Ascending aorta (tissue), 2 donors: ENCODE measurements at regions not wholly inside any gene's neighbourhood (a gene's known extent, or its start where the extent isn't known, plus 50 kb on each side); places are given as distances from the start of the nearest gene placed in this dataset.

Experiments used
- DNase-seq, 2 donors: peaks; one replicate each; pipeline ENCODE4 v3.0.0-alpha.2; 2019; ENCODE audit warnings: low spot score in 2 of 2
- H3K27ac ChIP-seq, 2 donors: fragments of 200-600 bp; sonication (generic); one replicate each; pipeline ENCODE4 v1.5.1; 2016 to 2017; ENCODE audit warnings: mild to moderate bottlenecking in 1 of 2
- H3K27me3 ChIP-seq: fragments of 200-600 bp; sonication (generic); one replicate; pipeline ENCODE4 v1.5.1; 2017
- H3K36me3 ChIP-seq, 2 donors: fragments of 200-600 bp; sonication (generic); one replicate each; pipeline ENCODE4 v1.5.1; 2016
- H3K4me1 ChIP-seq, 2 donors: fragments of 200-600 bp; sonication (generic); one replicate each; pipeline ENCODE4 v1.5.1; 2016 to 2017; ENCODE audit warnings: mild to moderate bottlenecking in 1 of 2
- H3K4me3 ChIP-seq, 2 donors: fragments of 200-600 bp; sonication (generic); one replicate each; pipeline ENCODE4 v1.5.1; 2016 to 2017; ENCODE audit warnings: mild to moderate bottlenecking in 1 of 2
- H3K9me3 ChIP-seq, 2 donors: fragments of 200-600 bp; sonication (generic); one replicate each; pipeline ENCODE4 v1.5.1; 2016
- CTCF ChIP-seq, 3 experiments: fragments of 200-600 bp in 2 of 3; fragments of 450-650 bp in 1 of 3; sonication (generic) in 2 of 3; IDR thresholded peaks; one replicate each; pipeline ENCODE4 v1.5.1; 2016 to 2019; ENCODE audit warnings: antibody characterized with exemption in 3 of 3, mild to moderate bottlenecking in 1 of 3, moderate library complexity in 1 of 3
- intact Hi-C: fragments of 100-400 bp; cut with DNase I; formaldehyde crosslinking; loops from one replicate; pipeline ENCODE4 v1.15.1; 2023

DNA sequence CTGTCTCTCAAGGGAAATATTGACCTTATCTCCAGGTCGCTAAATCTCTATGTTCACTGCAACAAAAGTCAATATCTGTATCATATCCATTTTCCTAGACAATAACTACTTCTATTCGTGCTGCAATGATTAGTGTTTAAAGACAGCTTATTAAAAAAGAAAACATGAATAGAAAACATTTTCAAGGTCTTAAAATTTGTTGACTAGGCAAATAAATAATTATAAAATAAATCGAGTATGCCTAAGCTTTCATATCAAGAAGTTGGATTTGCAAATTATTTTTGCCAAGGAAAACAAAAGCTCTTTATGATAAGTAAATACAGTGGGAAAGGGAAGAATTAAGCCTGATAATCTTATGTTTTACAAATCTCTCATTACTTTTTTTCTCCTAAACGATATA lies 428.5 kb downstream of the NUP35 start:
- no peaks in the 10 kb centered on the region for H3K4me1 ChIP-seq
- intact Hi-C loops = no loop called here
- H3K27me3 ChIP-seq = no peaks in the 10 kb centered on the region
- H3K27ac ChIP-seq = no peak overlapping the region
- no peak for TF ChIP-seq CTCF (IDR thresholded peaks at IDR 0.05)
- DNase-seq = no peak
- no peaks in the 10 kb centered on the region for H3K9me3 ChIP-seq
- no peaks in the 10 kb centered on the region for H3K36me3 ChIP-seq
- H3K4me3 ChIP-seq = no peak overlapping the region

GRCh38 chr2:183564726-183565125 lies 440.5 kb downstream of the NUP35 start:
- no peak for DNase-seq
- intact Hi-C loops = no loop called here

DNA sequence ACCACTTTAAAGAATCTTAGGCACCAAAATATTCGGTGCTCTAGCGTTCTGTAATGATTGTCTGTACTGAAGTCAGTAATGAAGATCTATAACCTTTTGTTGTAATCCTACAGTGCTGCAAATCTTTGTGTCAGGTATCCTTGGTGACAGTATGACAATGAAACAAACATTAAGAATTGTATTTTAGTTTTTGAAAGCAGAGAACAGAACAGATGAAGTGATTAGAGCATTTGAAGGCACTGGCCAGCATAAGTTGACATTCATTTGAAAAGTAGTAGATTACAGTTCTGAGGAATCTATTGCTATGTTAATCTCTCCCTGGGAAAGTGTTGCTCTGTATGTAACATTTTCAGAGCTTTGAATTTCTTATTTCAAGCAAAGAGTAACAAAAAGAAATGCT lies 451.2 kb downstream of the NUP35 start:
- no peak overlapping the region for H3K4me3 ChIP-seq
- TF ChIP-seq CTCF (IDR thresholded peaks at IDR 0.05) = no peak
- H3K36me3 ChIP-seq = no peaks in the 10 kb centered on the region
- intact Hi-C loops = no loop called here
- H3K4me1 ChIP-seq = no peaks in the 10 kb centered on the region
- no peaks in the 10 kb centered on the region for H3K9me3 ChIP-seq
- no peaks in the 10 kb centered on the region for H3K27me3 ChIP-seq
- DNase-seq = no peak
- no peak overlapping the region for H3K27ac ChIP-seq

More at GRCh38 chr2:183564726-183565125, 440.5 kb downstream of the NUP35 start:
- Histone ChIP-seq H3K27me3 (no peaks in the 10 kb centered on the region), H3K9me3 (no peaks in the 10 kb centered on the region), H3K36me3 (no peaks in the 10 kb centered on the region), H3K4me3 (no peak overlapping the region), H3K4me1 (no peaks in the 10 kb centered on the region), H3K27ac (no peak overlapping the region)
- TF ChIP-seq CTCF (IDR thresholded peaks at IDR 0.05) = no peak

GRCh38 chr2:183579686-183580085 lies 455.4 kb downstream of the NUP35 start:
- no peak for TF ChIP-seq CTCF (IDR thresholded peaks at IDR 0.05)
- Histone ChIP-seq H3K4me3 (no peak overlapping the region), H3K36me3 (no peaks in the 10 kb centered on the region), H3K27me3 (no peaks in the 10 kb centered on the region), H3K27ac (no peak overlapping the region), H3K4me1 (no peaks in the 10 kb centered on the region), H3K9me3 (no peaks in the 10 kb centered on the region)
- DNase-seq = no peak
- intact Hi-C loops = no loop called here

DNA sequence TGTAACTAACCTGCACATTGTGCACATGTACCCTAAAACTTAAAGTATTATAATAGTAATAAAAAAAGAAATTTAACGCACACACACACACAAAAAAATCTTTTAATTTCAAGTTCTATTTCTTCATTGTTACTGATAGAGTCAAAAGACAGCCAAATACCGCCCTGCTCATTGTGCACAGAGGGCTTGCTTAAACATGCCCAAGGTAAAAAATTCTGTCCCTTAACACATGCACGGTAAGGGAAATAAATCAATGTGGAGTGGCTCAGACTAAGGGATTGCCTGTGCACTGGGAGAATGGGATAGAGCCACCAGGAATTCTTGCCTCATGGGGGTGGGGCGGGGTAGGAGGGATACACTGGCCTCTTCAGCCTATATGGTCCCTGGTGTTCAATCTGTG lies 468.0 kb downstream of the NUP35 start:
- H3K4me3 ChIP-seq = no peak overlapping the region
- intact Hi-C loops = no loop called here
- TF ChIP-seq CTCF (IDR thresholded peaks at IDR 0.05) = no peak
- no peak for DNase-seq
- no peaks in the 10 kb centered on the region for H3K4me1 ChIP-seq
- no peak overlapping the region for H3K27ac ChIP-seq
- H3K27me3 ChIP-seq = no peaks in the 10 kb centered on the region
- H3K9me3 ChIP-seq = no peaks in the 10 kb centered on the region
- H3K36me3 ChIP-seq = no peaks in the 10 kb centered on the region

- no peak for TF ChIP-seq CTCF (IDR thresholded peaks at IDR 0.05)
- Histone ChIP-seq H3K27me3 (no peaks in the 10 kb centered on the region), H3K9me3 (no peaks in the 10 kb centered on the region), H3K4me1 (no peaks in the 10 kb centered on the region), H3K36me3 (no peaks in the 10 kb centered on the region), H3K4me3 (no peak overlapping the region), H3K27ac (no peak overlapping the region)
- intact Hi-C loops = no loop called here
- no peak for DNase-seq
Measured at GRCh38 chr2:183594150-183594549, 469.9 kb downstream of the NUP35 start.
